GM12872 (cell line): ENCODE measurements at regions not wholly inside any gene's neighbourhood (a gene's known extent, or its start where the extent isn't known, plus 50 kb on each side); places are given as distances from the start of the nearest gene placed in this dataset.

ENCODE experiments used
- CTCF ChIP-seq: IDR thresholded peaks from 3 replicates; pipeline ENCODE4 v1.5.1; 2011; ENCODE audit warnings: low read depth, mild to moderate bottlenecking, low read length, moderate library complexity; ENCODE audit not compliant: insufficient read depth

- no peak for TF ChIP-seq CTCF
Observed at GRCh38 chr1:232111611-232112010, 485.0 kb downstream of the DISC1 start.

GRCh38 chr1:232110281-232111090, 483.9 kb downstream of the DISC1 start:
- TF ChIP-seq CTCF, result no peak

- TF ChIP-seq CTCF, result no peak
Observed at GRCh38 chr1:232109391-232109790, 482.8 kb downstream of the DISC1 start.

GRCh38 chr1:232108598-232108997, 482.0 kb downstream of the DISC1 start:
- no peak for TF ChIP-seq CTCF

GRCh38 chr1:232106415-232106814, 479.8 kb downstream of the DISC1 start:
- no peak for TF ChIP-seq CTCF

- TF ChIP-seq CTCF, result no peak
Observed at GRCh38 chr1:232105561-232105960, 479.0 kb downstream of the DISC1 start.

GRCh38 chr1:232101231-232101630, 474.6 kb downstream of the DISC1 start:
- no peak for TF ChIP-seq CTCF
